ENCODE measurements at regions not wholly inside any gene's neighbourhood (a gene's known extent, or its start where the extent isn't known, plus 50 kb on each side); places are given as distances from the start of the nearest gene placed in this dataset.

- Histone ChIP-seq H3K79me2 (ENCODE audit: insufficient read depth, low read length) (no peaks in the 10 kb centered on the region), H3K4me1 (ENCODE audit: control insufficient read depth in 1 of 2, insufficient read depth in 2 of 2, low read length in 2 of 2) (no peaks in the 10 kb centered on the region), H3K9me3 (ENCODE audit: control insufficient read depth in 1 of 2, insufficient read depth in 1 of 2, low read depth in 1 of 2, low read length in 2 of 2) (peaks cover 0 to 3% of the 10 kb centered on the region in 2 experiments; a peak in 1 of 4 replicates), H4K20me1 (ENCODE audit: insufficient read depth) (no peaks in the 10 kb centered on the region), H3K4me2 (ENCODE audit: low read length) (no peak overlapping the region), H3K27me3 (ENCODE audit: insufficient read depth, low read length) (no peaks in the 10 kb centered on the region), H3K9ac (ENCODE audit: low read length) (no peak overlapping the region), H3K27ac (ENCODE audit: low read depth, low read length) (no peak overlapping the region), H2AFZ (ENCODE audit: low read depth, low read length, poor library complexity, severe bottlenecking) (no peak overlapping the region), H3K9me2 (ENCODE audit: insufficient read depth) (no peaks in the 10 kb centered on the region), H3K4me3 (replicated peaks in 1 of 2; ENCODE audit: low read depth in 1 of 2, low read length in 2 of 2) (no peak overlapping the region), H3K36me3 (ENCODE audit: control insufficient read depth in 1 of 2, insufficient read depth in 2 of 2, low read length in 2 of 2) (no peaks in the 10 kb centered on the region)
- ChIA-PET POLR2A (no interaction called here), RAD21 (ENCODE audit: low non-redundant PET in 1 of 2, low total read pairs in 2 of 2, uncharacterized antibody in 2 of 2, unreplicated experiment in 2 of 2) (no interaction called here), CTCF (no interaction called here)
- TF ChIP-seq SIN3A (IDR thresholded peaks at IDR 0.05; ENCODE audit: low read depth) (no peak), REST (IDR thresholded peaks at IDR 0.05; ENCODE audit: low read depth) (no peak), EGR1 (IDR thresholded peaks at IDR 0.05; ENCODE audit: low read depth) (no peak), ELF1 (IDR thresholded peaks at IDR 0.05; ENCODE audit: borderline replicate concordance, low read depth) (no peak), ATF3 (IDR thresholded peaks at IDR 0.05) (no peak), RAD21 (IDR thresholded peaks at IDR 0.05; ENCODE audit: low read depth) (no peak), CTCF (IDR thresholded peaks at IDR 0.05 in 2 of 3, conservative IDR thresholded peaks at IDR 0.05 in 1 of 3; ENCODE audit: borderline replicate concordance in 1 of 3, insufficient read depth in 1 of 3, low read depth in 2 of 3, low read length in 2 of 3) (no peak), TCF7L2 (IDR thresholded peaks at IDR 0.05; ENCODE audit: borderline replicate concordance, extremely low read depth, insufficient read depth, insufficient read length) (no peak), ZBTB33 (IDR thresholded peaks at IDR 0.05; ENCODE audit: extremely low read depth, insufficient replicate concordance, low read length) (no peak), JUND (IDR thresholded peaks at IDR 0.05) (no peak), FOSL1 (IDR thresholded peaks at IDR 0.05; ENCODE audit: low read depth) (no peak), POLR2AphosphoS5 (IDR thresholded peaks at IDR 0.05; ENCODE audit: low read depth, low read length) (no peak), MAX (IDR thresholded peaks at IDR 0.05) (no peak)
- no peak for ATAC-seq
- DNase-seq (ENCODE audit: low read depth, low spot score): no peak
- no TSS peak for BruUV-seq (replicated peaks)
- intact Hi-C loops (cut with micrococcal nuclease): no loop called here
These were observed 252.8 kb upstream of the CHD6 start for GRCh38 chr20:41870869-41871462.
